Inferior parietal cortex (tissue), 1 donor: ENCODE measurements at regions not wholly inside any gene's neighbourhood (a gene's known extent, or its start where the extent isn't known, plus 50 kb on each side); places are given as distances from the start of the nearest gene placed in this dataset.
"Not testable (repeated sequence)": the region's sequence is repeated elsewhere in the genome, so short reads cannot be mapped to it uniquely, and the experiment has no call there.

ENCODE experiments used
- DNase-seq: peaks from one replicate; pipeline ENCODE4 v3.0.0-alpha.2; 2016; ENCODE audit errors: extremely low spot score

DNA sequence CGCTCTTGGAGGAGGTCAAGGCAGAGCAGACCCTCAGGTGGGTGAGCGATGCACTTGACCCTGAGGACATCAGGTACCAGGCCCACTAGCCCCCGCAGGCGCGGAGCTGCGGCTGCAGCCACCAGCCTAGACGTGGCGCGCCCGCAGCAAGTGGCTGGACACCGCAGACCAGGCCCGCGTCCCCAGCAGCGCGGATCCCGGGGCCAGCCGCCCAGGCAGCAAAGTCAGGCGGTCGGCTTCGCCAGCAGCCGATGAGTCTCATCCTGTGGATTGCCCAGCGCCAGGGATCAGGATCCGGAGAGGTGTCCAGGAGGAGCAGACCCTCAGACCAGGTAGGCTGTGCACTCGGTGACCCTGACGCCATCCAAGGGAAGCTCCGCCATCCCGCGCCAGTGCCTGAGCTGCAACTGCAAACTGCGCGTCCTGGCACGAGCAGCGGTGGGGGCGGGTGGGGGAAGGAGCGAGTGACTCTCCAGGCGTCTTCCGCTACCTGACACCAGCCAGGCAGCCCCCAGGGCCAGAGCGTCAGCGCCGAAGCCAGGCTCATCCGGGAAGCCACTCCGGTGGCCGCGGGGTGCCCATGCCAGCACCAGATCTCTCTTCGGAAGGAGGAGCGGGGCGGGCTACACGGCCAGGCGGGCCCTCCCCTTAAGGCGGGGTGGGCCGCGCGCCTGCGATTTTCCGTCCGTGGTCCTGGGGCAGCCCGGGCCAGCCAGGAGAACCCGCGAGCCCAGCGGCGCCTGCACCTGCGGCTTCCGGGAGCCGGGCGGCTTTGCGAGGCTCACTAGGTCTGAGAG, 92.6 kb upstream of the THOC3 start:
- DNase-seq, result not testable (repeated sequence)

DNA sequence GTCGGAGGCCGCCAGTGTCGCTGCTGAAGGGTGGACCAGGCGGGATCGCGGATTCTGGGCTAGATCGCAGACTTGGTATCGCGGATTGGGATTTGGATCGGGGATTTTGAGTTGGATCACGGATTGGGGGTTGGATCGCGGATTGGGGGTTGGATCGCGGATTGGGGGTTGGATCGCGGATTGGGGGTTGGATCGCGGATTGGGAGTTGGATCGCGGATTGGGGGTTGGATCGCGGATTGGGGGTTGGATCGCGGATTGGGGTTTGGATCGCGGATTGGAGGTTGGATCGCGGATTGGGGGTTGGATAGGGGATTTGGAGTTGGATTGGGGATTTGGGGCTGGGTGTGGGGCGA, 93.1 kb upstream of the THOC3 start:
- DNase-seq, result not testable (repeated sequence)

DNA sequence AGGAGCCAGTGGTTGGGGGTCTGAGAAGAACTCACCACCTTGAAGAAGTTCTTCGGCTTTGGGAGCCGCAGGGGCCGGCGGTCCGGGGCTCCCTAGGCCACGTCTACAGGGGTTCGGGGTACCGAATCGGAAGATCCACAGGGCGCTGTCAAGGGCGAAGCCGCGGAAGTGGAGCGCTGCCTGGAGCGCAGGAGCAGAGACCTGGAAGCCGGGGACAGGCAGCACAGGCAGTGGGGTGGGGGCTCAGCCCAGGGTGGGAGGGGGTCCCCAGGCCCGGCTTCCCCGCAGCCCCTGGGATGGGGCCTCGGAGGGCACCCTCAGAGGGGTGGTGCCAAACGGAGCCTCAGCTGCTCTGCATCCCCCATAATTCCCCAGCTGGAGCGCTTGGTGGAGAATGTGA, 93.5 kb upstream of the THOC3 start:
- not testable (repeated sequence) for DNase-seq

DNA sequence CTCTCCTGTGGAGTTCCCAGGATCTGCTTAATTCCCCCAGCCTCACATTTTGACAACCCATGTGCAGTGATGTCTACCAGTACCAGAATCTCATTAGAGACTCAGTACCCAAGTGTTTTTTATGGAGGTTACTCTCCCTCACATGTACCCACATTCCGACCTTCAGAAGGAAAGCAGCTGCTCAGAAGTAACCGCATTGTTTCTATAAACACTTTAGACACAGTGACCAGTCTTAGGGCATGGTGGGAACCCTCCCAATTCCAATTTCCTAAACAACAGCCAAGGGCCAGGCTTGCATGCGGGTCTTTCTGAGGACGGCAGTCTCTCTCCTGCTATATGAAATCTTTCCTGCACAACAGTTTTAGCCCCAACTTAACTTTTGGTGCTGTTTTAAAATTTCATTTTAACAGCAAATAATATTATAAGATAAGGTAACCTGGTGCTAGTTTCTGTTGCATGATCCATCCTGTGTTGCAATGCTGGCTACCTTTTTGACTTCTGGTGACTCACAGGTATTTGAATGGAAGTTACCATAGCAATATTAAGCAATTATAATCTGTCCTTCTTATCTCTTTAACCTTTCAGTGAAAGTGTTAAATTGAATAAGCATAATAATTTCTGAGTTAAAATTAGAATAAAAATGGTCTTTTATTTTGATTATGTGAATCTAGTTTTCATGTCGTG, 98.3 kb upstream of the THOC3 start:
- DNase-seq, result not testable (repeated sequence)

DNA sequence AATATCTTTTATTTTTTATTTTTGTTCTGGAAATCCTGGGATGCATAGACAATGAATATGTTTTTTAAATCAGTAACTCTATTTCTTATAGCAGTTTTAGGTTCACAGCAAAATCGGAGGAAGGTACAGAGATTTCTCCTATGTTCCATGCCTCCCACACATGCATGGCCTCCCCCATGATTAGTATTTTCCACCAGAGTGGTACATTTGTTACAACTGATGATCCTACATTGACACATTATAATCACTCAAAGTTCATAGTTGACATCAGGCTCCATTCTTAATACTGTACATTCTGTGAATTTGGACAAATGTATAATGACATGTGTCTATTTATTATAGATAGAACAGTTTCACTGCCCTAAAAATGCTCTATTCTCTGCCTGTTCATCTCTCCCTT, 99.0 kb upstream of the THOC3 start:
- not testable (repeated sequence) for DNase-seq

DNA sequence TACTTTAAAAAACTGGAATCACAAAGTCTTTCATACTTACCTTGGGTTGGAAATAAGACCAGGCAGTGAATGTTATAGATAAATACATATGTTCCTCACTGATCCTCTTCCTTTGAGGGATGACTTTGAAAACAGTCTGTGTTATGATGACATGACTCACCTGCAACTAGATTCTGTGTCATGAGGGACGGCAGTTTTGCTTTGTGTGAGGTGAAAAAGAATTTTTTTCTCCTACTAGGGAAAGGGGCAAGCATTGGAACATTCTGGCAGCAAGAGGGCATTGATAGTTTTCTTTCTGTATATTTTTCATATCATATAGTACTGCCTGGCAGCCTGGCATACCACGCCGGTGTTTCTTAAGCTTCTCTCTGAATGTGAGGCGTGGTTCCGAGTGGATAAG, 99.8 kb upstream of the THOC3 start:
- DNase-seq, result not testable (repeated sequence)

DNA sequence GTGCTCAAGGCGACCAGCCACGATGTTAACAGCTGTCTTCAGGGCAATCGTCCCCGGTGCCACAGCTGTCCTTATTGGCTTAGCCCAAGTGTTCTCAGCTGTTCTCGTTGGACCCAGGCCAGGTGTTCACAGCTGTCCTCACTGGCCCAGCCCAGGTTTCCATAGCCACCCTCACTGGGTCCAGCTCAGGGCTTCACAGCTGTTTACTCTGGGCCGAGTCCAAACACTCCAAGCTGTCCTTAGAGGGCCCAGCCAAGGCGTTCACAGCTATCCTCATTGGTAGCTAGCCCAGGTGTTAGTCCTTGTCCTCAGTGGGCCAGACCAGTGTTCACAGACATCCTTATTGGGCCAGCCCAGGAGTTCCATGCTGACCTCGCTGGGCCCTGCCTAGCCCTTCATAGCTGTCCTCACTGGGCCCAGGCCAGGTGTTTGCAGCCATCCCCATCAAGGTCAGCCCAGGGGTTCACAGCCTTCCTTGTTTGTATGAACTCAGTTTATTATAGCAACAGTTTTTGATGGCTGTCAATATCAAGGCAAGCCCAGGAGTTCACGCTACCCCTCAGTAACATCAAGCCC, 106.0 kb upstream of the THOC3 start:
- not testable (repeated sequence) for DNase-seq

DNA sequence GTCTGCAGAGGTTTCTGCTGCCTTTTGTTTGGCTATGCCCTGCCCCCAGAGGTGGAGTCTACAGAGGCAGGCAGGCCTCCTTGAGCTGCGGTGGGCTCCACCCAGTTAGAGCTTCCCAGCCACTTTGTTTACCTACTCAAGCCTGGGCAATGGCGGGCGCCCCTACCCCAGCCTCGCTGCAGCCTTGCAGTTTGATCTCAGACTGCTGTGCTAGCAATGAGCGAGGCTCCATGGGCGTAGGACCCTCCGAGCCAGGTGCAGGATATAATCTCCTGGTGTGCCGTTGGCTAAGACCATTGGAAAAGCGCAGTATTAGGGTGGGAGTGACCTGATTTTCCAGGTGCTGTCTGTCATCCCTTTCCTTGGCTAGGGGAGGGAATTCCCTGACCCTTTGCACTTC, 115.6 kb upstream of the THOC3 start:
- DNase-seq, result not testable (repeated sequence)

DNA sequence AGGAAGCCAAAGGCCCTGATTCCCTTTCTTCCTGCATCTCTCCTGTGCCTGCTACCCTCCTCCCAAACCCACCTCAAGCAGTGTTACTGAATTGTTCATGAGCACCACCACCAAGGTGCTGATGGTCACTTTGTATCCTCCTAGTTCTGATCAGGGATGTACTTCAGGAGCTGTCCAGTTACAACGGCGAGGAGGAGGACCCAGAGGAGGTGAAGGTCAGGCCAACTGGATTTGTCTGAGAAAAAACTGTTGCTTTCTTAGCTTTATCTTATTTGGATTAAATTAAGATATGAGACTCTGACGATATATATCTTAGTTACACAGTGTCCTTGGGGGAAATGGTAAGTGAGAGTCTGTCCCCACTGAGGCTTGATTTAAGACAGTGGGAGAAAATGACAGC, 135.0 kb upstream of the THOC3 start:
- not testable (repeated sequence) for DNase-seq

DNA sequence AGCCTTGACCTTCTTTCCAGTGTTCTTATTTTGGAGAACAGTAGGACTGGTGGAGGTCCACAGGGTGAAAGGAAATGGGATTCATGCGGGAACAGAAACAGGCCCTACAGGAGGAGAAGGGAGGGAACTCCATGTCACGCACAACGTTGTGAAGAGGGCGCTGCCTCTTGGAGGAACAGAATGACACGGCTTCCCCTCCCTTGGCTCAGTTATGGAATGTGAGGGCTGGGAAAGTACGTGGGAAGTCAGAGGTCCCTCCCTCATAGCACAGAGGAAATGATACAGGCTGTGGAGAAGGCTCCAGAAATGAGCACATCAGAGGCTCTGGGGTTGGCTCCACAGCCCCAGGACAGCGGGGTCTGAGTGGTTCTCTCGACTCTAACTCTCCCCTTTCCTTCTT, 125.3 kb upstream of the SIMC1 start:
- not testable (repeated sequence) for DNase-seq

DNA sequence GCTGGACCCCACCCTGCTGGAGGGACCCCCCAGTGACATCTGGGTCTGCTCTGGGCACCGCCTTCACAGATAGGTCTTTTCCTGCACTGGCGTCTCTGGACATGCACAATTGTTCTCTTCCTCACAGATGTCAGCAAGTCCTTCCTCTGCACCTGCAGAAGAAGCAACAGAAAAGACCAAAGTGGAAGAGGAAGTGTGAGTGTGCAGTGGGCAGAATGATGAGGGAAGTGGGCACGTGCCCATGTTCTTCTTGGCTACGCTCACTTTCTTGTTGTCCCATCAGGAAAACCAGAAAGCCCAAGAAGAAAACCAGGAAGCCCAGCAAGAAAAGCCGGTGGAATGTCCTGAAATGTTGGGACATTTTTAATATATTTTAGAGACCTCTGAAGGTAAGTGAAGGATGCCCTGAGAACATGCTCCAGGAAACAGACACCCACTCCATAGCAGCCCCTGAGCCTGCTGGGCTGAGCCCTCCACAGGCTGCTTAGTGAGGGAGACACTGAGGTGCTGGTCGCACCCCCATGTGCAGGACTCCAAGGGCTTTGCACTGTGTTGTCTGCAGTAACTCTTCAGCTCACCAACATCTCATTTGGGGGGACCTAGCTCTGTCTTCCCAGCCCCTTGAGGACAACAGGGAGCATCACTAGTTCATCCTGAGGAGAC, 124.4 kb upstream of the SIMC1 start:
- not testable (repeated sequence) for DNase-seq

DNA sequence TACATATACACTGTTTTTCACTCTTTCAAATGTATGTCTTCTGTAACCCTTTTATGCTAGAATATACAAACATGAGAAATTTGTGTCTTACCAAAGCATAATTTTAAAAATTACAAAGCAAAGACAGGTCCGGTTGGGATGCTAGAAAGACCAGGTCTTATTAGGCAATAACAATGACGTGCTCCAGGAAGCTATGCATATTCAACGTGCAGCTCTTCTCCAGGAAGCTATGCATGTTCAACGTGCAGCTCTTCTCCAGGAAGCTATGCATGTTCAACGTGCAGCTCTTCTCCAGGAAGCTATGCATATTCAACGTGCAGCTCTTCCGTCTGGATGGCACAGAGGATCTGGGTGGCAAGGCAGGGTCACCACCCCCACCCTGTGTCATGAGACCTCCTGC, 123.4 kb upstream of the SIMC1 start:
- not testable (repeated sequence) for DNase-seq

DNA sequence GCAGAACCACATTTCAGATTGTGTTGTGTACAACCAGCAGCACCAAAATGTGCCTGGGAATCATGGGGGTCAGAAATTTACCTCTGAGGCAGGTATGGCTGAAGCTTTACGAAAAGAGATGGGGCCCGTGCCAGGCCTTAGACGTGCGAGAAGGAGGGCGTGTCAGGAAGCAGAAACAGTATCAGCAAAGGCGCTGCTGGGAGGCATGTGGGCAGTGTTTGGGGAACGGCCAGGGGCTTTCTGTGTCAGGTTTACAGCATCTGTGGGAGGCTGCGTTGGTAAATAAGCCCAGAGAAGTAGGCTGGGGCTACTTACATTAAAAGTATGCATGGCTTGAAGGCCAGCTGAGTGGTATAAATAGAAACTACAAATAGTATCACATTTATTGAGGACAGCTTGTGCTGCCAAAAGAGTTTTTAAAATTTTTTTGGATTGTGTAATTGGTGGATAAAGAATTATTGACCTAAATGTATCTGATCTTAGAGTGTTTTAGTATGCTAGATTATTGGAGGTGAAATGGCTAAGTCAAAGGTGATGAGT, 120.5 kb upstream of the SIMC1 start:
- DNase-seq, result not testable (repeated sequence)

DNA sequence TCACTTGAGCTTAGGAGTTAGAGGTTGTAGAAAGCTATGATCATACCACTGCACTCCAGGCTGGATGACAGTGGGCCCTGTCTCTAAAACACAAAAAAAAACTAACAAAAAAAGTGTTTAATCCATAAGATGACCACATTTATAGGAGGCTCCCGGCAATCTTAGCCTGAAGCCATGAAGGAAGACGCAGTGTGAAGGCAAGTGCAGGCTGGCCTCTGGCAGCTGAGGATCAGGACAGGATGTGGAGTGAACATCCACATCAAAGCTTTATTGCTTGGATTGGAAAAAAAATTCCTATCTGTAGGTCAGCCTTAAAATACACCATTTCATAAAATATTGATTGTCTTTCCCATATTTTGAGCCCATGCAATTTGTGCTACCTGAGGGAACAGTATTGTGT, 115.9 kb upstream of the SIMC1 start:
- not testable (repeated sequence) for DNase-seq

DNA sequence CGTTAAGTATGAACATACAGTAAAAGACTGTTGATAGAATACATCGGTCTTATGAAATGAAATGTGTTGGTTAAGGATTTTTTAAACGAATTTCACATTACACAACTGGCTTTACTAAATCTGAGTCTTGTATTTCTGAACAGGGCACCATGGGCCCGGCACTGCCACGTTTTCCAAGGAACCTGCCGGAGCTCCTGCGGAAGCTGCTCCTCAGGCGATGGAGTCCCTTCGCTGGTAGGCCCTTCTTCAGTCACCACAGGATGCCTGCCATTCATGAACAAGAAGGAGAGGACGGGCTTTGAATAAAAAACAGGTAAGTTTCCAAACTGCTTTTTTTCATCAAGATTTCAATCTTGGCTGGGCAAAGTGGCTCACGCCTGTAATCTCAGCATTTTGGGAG, 114.1 kb upstream of the SIMC1 start:
- DNase-seq, result not testable (repeated sequence)

DNA sequence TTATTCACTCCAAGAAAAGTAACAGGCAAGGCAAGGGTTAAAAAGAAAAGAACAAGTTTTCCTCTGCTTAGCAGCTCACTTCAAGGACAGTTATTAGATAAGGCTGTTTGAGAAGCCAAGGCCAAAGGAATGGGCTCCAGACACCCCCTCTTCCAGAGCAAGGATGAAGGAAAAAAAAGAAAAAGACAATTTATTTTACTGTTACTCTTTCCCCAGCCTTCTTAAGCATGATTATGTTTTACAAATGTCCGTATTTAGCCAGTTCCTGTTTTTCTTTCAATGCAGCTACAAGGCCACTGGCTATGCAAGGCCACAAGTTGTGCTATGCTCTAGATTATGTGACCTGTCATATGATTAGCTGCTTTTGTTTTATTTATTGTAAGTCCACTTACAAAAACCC, 106.5 kb upstream of the SIMC1 start:
- DNase-seq, result no peak

DNA sequence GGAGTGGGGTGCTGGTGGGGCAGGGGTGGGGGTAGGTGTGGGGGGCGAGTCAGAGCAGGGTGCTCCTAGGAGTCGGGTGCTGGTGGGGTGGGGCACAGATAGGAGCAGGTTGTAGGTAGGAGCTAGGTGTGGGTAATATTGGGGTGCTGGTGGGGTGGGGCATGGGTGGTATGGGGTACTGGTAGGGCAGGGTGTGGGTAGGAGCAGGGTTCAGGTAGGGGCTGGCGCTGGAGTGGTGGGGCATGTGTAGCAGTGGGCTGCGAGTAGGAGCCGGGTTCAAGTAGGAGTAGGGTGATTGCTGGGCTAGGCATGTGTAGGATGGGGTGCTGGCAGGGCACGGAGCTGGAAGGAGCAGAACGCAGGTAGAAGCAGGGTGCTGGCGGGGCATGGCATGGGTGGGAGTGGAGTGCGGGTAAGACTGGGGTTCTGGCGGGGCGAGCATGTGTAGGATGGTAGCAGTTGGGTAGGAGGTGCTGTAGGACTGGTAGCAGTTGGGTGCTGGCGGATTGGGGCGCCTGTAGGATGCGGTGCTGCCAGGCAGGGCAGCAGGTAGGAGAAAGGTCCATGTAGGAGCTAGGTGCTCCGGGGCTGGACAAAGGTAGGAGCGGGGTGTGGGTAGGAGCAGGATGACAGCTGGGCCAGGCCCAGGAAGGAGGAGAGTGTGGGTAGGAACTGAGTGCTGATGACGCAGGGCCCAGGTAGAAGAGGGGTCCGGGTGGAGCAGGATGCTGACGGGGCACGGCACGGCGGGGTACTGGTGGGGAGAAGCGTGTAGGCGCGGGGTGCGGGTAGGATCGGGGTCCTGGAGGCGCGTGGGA, 105.5 kb upstream of the SIMC1 start:
- DNase-seq, result no peak

DNA sequence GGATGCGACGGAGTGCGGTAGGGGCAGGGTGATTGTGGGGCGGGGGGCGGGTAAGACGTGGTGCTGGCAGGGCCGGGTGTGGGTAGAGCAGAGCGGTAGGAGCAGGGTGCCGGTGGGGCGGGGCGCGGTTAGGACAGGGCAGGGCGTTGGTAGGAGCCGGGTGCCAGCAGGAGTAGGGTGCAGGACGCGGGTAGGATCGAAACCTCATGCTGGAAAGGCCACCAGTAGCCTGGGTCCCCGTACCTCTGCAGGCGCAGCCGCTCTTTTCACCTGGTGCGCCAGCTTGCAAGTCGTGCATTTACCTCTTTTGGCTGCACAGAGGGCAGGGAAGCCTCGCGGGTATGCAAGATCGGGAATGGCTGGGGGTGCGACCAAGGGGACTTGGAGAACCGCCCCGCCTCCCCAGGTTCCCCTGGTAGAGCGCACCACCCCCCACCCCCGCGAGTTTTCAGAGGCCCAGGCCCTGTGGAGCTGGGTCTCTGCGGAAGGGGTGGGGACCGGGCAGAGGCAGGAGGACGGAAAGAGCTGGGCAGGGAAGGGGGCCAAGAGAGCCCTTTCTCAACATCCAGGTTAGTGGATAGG, 104.8 kb upstream of the SIMC1 start:
- DNase-seq, result no peak

DNA sequence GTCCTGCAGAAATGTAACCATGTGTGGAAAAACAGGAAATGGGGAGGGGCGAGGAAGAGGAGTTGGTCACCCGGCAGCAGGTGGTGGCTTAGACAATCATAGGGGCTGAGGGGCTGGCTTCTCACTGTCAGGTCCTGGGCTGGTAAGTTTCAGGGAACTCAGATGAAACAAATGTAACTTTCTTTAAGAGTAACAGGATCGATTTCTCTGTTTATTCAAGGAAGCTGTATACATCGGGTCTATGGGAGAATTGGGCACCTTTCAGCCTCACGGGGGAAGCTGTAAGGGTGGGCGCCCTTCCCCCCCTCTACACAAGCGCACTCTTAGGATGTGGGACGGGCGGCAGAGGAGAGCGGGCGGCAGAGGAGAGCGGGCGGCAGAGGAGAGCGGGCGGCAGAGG, 104.3 kb upstream of the SIMC1 start:
- no peak for DNase-seq

DNA sequence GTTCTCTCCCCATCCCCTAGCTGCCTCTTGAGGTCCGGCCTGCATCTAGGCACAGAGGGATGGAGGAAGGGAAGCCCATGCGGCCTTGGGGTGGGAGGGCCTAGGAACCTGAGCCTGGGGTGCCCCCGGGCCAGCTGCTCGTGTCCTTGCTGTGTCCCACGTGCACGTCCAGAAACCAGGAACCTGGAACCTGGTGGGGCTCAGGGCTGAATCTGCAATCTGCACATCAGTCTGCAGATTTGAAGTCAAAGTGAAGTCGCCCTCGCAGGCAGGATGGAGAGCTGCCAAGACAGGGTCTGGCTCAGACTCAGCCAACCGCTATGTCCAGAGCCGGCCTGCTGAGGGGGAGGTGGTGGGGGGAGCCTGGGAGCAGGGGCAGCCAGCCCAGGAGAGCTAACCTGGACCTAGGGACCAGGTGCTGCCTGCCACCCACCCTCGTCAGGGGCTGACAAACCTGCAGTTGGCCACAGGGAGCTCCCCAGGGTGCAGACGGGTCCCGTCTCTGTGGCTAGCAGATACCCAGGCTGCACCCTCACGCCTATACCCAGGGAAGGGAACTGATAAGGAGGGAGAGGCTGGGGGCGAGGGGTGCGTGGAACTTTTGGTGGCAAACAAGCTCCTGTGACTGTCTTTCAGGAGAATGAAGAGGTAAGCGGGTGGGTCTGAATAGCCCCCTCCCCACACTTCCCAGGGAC, 103.5 kb upstream of the SIMC1 start:
- DNase-seq, result no peak
